NCI-H345 (cell line): ENCODE measurements at regions not wholly inside any gene's neighbourhood (a gene's known extent, or its start where the extent isn't known, plus 50 kb on each side); places are given as distances from the start of the nearest gene placed in this dataset.

Experiments
- DNase-seq: peaks from one replicate; lab custom pipeline; 2025; lab: John Stamatoyannopoulos, UW

DNA sequence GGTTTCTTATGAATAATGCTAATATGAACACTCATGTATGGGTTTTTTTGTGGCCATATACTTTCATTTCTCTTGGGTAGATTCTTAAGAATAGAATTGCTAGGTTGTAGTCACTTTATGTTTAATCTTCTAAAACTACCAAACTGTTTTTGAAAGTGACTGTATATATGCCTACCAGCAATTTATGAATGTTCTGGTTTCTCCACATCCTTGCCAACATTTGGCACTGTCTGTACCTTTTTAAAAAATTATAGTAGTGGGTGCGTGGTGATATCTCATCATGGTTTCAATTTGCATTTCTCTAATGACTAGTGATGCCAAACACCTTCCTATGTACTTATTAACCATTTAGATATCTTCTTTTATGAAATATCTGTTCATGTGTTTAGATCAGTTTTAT is 110.6 kb upstream of the RIOK3 start:
- DNase-seq: no peak

DNA sequence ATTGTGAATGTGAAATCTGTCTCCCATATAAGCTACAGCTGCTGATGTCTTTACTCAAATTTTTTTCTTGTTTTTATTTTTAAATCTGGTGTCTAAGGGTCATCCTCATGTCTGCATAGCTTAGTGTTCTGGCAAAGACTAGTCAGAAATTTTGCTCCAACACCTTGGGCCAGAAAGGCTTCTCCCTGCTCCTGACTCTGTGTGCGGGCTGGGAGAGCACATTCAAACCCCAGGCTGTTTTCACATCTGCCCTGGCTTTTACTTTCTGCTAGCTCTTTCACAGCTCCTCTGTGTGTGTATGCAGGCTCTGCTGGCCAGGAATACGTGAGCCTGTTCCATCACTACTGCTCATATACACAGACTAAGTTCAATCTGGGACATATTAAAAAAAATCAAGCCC is 102.9 kb upstream of the RIOK3 start:
- no peak for DNase-seq

DNA sequence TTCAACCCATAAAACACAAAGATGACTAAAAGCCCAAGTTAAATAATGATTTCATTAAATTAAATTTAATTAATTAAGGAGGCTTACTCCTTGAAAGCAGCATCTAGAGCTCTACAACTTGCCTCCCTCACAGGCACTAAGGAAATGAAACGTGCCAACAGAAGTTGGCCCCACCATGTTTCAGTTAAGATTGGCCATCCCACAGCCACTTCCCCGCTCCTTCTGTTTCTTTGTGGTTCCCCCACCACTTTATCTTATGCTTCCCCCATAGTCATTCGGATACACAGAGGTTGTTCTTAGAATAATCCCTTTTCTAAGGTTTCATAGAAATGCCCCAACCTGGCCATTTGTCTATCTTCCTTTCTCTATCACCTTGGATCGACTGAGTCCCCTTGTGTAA is 101.6 kb upstream of the RIOK3 start:
- no peak for DNase-seq

DNA sequence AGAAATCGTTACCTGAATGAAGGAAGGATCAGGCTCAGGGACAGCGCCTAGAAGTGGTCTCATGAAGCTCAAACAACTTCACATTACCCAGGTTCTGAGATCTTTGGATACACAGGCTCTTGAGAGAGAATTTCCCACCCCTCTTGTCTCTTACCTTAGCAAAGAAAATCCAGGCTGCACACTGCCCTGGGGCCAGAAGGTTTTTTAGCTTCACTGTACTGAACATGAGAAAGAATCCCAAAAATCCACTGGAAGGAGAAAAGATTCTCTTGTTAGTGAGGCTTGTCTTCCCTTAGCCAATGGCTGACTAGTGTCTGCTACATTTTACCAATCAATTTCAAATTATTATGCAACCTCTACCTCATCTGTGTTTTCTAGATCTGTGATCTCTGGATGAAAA is 101.0 kb upstream of the RIOK3 start:
- DNase-seq: no peak

DNA sequence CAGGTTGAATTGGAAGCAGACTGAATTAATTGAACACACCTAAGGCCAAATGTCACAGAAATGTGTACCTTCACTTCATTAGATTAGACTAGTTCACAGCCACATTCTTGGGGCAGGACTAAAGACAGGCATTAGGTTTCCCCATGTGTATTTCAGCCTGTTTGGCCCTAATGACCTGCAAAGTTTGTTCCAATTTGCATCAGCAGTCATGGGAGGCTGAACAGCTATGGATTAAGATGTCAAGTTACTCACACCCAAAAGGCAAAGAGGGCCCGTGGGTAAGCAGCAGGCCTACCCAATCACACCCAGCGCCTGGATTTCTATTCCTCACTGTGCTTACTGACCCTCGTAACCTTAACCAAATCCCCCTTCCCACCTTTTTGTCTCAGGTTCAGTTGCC is 99.6 kb upstream of the RIOK3 start:
- no peak for DNase-seq

DNA sequence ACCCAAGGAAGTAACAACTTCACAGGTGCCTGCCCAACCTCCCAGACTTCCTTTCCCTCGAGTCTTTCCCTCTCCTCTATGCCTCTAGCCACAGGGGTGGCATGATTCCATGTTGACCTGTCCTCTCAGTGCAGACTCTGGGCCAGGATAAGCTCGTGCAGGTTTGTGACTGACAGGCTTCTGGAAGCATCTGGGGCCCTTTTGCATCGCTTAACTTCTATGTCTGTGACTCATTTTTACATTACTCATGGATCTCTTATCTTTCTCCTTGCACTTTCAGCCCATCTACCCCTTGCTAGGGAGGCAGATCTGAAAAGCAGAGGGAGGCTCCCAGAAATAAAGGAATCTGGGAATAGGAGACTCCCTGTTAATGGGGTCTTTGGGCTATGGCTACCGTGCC is 98.5 kb upstream of the RIOK3 start:
- no peak for DNase-seq

DNA sequence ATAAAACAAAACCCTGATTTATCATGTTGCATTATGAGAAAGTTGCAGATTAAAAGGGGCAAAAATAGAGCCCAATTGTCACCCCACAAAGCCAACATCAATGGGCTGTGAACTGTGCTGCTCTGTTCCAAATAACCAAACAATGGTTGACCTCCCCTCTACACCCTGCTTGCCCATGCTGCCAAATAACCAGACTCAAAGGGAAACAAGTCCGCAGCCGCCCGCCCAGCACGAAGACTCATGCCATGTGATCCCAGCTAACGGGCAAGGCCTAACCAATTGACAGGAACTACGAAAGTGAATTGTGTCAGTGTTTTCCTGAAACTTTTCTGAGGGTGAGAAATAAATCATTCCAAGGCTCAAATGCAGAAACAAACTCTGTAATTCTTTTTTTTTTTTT is 97.9 kb upstream of the RIOK3 start:
- no peak for DNase-seq

DNA sequence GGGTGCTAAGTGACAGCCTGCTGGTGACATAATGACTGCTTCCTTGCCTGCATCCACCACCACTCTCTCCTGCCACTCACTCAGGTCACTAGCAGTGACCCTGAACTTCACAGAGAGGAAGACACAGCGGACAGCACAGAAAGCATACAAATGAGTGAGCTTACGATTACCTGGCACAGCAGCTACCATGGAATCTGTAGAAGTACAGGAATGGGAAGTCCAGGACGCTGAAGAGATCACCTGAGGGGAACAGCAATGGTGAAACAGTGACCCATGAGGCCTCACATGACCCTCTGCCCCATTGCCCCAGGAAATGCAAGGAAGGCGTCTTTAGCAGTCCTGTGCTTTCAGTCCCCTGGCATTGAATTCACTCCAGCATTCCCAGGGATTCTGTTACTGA is 96.7 kb upstream of the RIOK3 start:
- no peak for DNase-seq

DNA sequence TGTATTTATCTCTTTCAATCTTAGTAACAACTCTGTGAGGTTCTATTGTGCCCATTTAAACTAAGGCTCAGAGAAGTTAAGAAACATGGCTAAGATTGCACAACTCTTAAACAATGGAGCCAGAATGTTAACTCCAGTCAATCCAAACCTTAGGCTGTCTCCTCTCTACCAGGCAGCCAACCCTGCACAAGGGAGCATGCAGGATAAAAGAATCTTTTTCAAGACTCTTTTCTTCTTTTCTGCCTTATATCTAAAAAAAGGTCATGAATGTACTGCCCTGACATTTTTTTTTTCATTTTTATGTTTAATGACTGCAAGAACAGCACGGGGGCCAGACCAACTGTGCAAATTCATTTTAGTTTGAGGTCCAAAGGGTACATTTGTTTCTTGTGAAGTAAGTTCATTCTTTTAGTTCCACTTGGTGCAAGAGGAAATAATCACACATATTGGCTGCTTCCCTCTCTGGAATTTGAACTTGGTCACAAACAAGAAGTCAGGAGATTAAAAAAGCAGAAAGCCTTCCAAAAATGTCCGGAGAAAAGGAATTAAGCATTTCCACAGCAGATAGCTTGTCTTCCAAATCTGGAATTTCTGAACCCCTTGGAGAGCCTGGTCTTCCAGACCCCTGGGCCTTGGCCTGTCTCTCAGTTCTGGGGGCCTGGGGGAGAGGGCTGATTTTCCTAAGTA is 96.0 kb upstream of the RIOK3 start:
- no peak for DNase-seq

DNA sequence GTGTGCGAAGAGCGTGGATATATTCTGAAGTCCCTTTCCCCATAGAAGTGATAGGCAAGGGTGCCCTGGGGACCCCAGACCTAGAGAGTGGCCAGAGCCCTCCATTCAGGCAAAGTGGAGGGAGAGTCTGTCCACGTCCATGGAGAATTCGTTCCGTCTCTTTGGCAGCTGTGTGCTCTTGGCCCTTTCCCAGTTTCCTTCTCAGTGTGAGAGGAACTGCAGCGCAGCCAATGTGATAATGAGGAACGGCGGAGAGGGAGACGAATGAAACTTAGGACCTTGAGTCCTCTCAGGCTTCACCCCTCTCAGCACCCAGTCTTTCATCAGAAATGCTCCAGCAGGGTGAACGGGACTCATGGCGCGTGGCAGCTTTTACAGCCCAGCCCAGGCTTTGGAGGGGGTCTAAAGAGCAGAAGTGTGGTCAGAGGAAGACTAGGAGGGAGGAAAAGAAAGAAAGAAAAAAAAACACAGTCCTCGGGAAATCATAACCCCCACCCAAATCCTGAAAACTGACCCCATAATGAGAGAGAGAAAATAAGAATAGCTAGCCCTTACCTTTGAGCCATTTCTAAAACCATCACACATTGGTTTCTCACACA is 95.0 kb upstream of the RIOK3 start:
- no peak for DNase-seq

DNA sequence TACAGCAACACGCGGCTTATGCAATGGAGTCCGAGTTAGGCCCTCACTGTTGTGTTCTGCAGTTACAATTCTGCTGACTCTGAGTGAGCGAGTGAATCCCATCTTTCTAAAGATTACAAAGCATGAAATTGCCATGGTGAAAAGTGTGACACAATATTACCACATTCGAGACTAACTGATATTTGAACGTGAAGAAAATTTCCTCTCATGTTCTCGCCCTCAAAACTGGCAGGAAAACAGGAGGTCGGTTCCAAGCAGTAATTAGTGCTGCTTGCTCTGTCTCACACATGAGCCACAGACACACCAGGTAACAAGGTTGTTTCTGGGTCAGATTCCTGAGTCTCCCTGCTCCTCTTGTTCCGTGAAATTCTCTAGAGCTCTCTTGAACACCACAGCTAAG is 93.7 kb upstream of the RIOK3 start:
- DNase-seq: no peak

DNA sequence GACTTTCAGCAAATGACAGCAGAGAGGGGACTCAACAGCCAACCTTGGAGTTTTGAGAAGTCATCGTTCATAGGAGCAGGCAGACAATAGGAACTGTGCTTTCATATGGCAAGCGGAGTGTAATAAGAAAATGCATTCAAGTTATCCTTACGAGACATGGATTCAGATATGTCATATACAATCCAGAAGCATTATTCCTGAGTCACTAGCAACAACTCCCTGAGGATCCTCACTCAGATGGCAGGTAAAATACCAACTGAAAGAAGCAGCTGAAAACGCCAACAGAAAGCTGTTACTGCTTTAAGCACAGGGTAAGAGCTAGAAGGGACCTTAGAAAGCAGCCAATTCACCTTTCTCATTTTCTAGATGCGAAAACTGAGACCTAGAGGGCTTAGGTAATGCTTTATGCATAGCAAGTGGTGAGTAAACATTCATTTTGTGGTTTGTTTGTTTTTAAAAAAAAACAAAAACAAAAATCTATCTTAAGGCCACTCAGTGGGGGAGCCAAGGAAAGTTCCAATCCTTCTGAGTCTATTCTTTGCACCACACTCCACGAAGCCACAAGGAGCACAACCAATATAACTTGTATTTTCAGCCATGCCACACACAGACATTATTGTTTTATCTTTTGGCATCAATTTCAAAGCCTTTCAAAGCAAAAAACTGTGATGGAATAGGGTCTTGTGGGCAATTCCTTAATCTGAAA is 89.1 kb upstream of the RIOK3 start:
- no peak for DNase-seq

DNA sequence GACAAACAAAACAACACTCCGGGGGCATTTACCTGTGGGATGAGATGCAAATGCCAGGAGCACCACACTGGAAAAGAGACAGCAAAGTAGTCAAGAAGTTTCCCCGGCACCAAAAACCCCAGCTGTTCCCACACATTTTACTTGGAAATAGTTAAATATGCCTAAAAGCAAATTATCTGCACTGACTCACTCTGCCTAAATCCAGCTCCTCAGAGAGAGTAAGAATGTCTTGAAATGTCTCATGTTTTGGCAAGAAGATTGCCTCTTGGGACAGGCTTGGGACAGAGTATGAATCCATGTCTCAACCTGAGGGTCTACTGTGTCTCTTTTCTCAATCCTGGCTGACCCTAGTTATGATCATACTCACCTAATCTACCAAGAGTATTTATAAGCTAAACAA is 87.5 kb upstream of the RIOK3 start:
- DNase-seq: no peak

DNA sequence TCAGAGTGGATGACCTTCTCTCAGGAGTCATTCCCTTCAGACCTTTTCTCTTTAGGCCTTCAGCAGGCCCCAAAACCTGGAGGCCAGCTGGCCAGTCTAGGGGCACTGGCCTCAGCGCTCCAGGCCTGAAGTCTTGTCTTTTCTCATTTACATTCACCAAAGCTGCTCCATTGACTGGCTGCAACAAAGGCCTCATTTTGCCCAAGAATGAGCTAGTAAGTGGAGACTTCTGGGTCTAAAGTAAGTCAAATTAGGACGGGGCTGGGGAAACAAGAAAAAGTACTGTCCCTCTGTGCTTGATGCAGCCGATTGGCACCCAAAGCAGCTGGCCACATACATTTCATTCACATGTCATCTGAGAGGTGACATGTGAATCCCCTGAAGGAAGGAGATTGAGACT is 83.8 kb upstream of the RIOK3 start:
- DNase-seq: no peak

DNA sequence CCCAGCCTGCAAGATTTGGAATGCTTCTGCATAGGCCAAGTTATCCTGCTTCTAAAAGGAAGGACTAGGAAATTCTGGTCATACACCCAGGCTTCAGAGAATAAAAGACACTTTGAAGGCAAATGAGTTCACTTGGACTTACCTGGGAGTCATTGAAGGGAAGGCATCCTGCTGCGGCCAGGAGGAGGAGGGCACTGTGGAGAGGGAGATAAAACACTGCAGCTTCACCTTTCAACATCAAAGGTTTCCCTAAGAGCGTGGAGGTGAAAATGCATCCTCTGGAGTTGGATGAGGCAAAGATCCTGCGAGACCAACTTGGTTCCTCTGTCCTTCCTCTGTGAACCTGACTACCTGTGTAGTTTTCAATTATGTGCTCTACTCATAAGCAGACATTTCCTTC is 79.5 kb upstream of the RIOK3 start:
- no peak for DNase-seq

DNA sequence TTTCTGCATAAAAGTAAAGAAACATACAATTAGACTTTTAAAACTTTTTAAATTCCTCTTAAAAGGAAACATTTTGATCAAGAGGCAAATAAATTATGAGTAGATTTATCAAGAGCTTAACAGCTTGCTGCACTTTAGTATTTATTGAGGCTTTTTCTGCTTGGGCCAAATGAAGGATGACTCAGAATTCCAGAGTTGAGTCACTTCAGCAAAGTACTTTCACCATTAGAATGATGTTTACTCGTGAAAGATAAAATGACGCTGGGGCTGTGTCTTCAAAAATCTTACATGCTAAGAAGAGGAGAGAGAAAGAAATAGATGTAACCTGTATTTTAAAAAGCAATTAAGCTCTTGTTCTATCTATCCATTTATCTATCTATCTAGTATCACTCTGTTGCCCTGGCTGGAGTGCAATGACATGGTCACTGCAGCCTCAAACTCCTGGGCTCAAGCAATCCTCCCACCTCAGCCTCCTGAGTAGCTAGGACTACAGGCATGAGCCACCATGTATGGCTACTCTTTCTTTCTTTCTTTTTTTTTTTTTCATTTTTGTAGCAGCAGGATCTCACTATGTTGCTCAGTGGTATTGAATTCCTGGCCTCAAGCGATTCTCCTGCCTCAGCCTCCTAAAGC is 75.3 kb upstream of the RIOK3 start:
- no peak for DNase-seq

DNA sequence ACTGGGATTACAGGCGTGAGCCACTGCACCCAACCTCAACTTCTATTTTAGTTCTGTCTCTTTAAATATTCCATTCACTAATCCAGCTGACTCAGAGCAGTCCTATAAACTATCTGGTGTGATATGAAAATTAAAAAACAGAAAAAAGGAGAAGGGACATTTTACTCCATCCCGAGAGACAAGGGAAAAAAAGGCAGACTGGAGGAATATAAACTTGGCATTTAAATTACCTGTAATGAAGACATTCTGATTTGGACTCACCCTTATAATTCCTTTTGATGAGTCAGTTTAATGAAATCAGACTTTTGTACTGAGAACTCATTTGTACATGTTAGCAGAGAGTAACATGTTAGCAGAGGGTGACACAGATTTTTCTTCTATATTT is 74.8 kb upstream of the RIOK3 start:
- DNase-seq: no peak

DNA sequence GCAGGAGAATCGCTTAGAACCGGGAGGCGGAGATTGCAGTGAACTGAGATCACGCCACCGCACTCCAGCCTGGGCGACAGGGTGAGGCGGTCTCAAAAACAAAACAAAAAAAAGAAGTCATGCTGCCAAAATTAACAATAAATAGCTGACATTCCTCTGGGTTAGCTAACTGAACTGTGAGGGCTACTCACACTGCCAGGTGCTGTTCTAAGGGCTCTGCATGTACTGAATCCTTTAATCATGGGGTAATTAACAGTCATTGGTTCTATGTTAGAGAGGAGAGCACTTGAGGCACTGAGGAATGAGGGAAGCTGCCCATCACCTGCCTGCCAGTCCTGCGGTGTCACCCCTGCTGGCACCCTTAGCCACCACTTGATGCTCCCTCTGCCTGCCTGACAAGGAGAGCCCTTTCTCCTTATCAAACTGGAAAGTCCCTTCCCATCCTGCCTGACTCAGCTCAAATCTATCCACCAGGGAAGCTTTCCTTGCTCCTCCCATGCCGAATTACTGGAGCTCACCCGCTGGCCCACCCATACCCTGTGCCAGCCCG is 73.0 kb upstream of the RIOK3 start:
- DNase-seq: no peak

DNA sequence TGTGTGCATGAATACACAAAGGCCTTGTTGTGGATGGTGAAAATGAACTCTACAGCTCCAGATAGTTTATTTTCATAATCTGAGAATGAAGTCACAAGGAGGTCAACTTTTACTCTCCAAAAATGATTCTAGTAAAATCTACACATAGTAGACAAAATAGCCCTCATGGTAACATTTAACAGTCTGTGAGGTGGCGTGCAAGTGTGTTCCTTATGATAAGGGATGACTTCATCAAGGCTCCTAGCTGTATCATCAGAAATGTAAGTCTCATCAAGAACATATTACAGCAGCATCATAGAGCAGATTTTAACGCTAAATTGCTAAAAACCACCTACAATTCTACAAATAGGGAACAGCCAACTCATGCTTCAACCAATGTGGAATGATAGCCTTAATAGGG is 72.3 kb upstream of the RIOK3 start:
- DNase-seq: no peak

DNA sequence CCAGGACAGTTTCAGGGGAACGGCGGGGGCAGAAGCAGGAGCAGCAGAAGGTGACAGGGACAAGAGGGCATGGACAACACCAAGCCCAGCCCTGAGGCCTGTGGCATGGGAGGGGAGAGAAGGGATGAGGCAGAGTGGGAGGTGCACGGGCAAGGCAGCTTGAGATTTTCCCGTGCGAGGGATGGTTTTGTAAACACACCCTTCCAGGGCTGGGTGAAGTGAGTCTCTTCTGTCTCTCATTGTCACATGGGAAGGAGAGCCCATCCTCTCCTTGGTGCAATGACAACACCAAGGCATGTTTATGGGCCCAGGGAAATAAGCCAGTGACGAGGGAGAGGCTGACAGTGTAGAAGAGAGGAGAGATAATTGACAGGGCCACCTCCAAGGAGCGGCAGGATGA is 69.6 kb upstream of the RIOK3 start:
- DNase-seq: no peak

DNA sequence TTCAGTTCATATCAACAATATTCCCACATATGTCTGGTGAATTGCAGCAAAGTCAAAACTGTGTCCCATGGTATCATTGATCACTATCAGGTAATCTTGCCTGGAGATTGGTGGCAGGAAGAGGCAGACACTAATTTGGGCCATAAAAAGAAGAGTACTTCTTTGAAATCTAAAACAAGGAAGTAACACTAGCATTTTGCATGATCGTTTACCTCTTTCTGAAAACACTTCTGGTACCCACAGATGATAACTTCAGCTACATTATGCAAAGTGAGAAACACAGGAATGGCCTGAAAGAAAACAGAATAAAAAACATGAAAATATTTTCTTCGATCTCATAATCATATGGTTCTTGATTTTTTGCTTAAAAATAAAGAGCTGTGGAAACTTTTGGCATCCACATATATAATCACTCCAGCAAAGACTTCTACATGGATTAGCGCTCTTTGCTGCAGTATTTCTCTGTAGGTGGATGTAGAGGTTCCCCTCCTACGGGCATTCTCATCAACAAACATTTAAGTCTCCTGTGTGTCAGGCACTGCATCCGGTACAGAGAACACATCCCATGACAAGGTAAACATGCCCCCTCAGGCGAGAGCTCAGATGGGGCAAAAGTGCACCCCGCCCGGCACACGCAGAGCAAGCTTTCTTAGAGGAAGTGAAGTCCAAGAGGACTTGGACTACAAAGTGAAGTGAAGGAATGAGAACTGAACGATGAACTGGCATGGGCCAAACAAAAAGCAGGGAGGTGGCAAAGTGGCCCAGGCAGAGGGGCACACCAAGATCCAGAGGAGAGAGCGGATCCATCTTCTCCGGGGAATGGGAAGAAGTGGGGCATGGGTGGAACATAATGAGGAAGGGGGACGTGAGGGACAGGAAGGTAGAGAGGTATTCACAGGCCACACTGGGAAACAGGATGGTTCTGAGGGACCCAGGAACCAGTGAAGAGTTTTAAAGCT is 68.0 kb upstream of the RIOK3 start:
- no peak for DNase-seq

DNA sequence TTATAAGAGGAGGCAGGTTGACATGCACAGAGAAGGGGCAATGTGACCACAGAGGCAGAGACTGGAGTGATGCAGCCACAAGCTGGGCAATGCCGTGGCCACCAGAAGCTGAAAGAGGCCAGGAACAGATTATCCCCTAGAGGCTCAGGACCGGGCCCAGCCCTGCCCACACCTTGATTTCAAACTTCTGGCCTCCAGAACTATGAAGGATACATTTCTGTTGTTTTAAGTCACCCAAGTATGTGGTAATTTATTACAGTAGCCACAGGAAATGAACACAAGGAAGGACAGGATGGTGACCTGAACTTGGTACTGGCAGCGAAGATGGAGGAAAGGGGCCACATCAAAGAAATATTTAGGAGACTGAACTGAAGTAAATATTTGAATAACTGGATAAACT is 66.8 kb upstream of the RIOK3 start:
- DNase-seq: no peak
